GM23338 (cell line): ENCODE measurements at regions not wholly inside any gene's neighbourhood (a gene's known extent, or its start where the extent isn't known, plus 50 kb on each side); places are given as distances from the start of the nearest gene placed in this dataset.

Experiments used
- ATAC-seq: fragments of 200-7000 bp; cut with Tn5 transposase; 3 replicates; pipeline ENCODE4 v1.9.1; 2020
- DNase-seq: peaks from one replicate; pipeline ENCODE4 v3.0.0-alpha.2; 2015; ENCODE audit warnings: low spot score
- H2AFZ ChIP-seq: fragments of 200-600 bp; sonication (generic); 2 replicates; pipeline ENCODE4 v1.8.0; 2016; ENCODE audit warnings: antibody characterized with exemption, mild to moderate bottlenecking, moderate library complexity
- H3F3A ChIP-seq: fragments of 200-600 bp; sonication (generic); replicated peaks from 2 replicates; pipeline ENCODE4 v1.8.0; 2017; ENCODE audit warnings: antibody characterized with exemption, mixed run types, low read depth
- H3K27ac ChIP-seq: fragments of 200-600 bp; sonication (generic); 2 replicates; pipeline ENCODE4 v1.6.1; 2016; ENCODE audit warnings: low read depth
- H3K27me3 ChIP-seq: fragments of 200-600 bp; sonication (generic); 2 replicates; pipeline ENCODE4 v1.8.0; 2016; ENCODE audit warnings: mild to moderate bottlenecking, mixed run types, moderate library complexity; ENCODE audit not compliant: insufficient read depth
- H3K36me3 ChIP-seq: fragments of 200-600 bp; sonication (generic); 2 replicates; pipeline ENCODE4 v1.8.0; 2016; ENCODE audit warnings: mild to moderate bottlenecking; ENCODE audit not compliant: insufficient read depth
- H3K4me1 ChIP-seq: fragments of 200-600 bp; sonication (generic); 2 replicates; pipeline ENCODE4 v1.8.0; 2016; ENCODE audit warnings: mild to moderate bottlenecking, moderate library complexity; ENCODE audit not compliant: insufficient read depth
- H3K4me2 ChIP-seq: fragments of 200-600 bp; sonication (generic); 2 replicates; pipeline ENCODE4 v1.7.1; 2017; ENCODE audit warnings: mixed run types
- H3K4me3 ChIP-seq: fragments of 200-600 bp; sonication (generic); 2 replicates; pipeline ENCODE4 v1.6.1; 2016; ENCODE audit warnings: mixed run types
- H3K79me2 ChIP-seq: fragments of 200-600 bp; sonication (generic); replicated peaks from 2 replicates; pipeline ENCODE4 v1.8.0; 2017; ENCODE audit warnings: mild to moderate bottlenecking; ENCODE audit not compliant: insufficient read depth
- H3K9me2 ChIP-seq: fragments of 200-600 bp; sonication (generic); 2 replicates; pipeline ENCODE4 v1.8.0; 2017; ENCODE audit not compliant: insufficient read depth
- H4K20me1 ChIP-seq: fragments of 200-600 bp; sonication (generic); replicated peaks from 2 replicates; pipeline ENCODE4 v1.8.0; 2017; ENCODE audit warnings: mild to moderate bottlenecking; ENCODE audit not compliant: insufficient read depth
- H3K27ac Mint-ChIP-seq: 2 replicates; pipeline ENCODE4 v1.8.0; 2020; ENCODE audit warnings: inconsistent platforms, mild to moderate bottlenecking, moderate library complexity, mixed read lengths
- H3K27me3 Mint-ChIP-seq: 3 replicates; pipeline ENCODE4 v1.8.0; 2022; ENCODE audit warnings: low read depth, mild to moderate bottlenecking, moderate library complexity, mixed read lengths, inconsistent platforms; ENCODE audit not compliant: insufficient read depth, poor library complexity
- H3K36me3 Mint-ChIP-seq: 3 replicates; pipeline ENCODE4 v1.8.0; 2021; ENCODE audit warnings: low read depth, mild to moderate bottlenecking, inconsistent platforms, moderate library complexity, mixed read lengths
- H3K4me1 Mint-ChIP-seq: 3 replicates; pipeline ENCODE4 v1.8.0; 2020; ENCODE audit warnings: mild to moderate bottlenecking, inconsistent platforms, mixed read lengths
- H3K4me3 Mint-ChIP-seq: 3 replicates; pipeline ENCODE4 v1.8.0; 2021; ENCODE audit warnings: moderate library complexity, mild to moderate bottlenecking, inconsistent platforms, mixed read lengths
- H3K9me3 Mint-ChIP-seq: 3 replicates; pipeline ENCODE4 v1.8.0; 2020; ENCODE audit warnings: moderate library complexity, mild to moderate bottlenecking, inconsistent platforms, mixed read lengths
- CREB1 ChIP-seq: fragments of 250-450 bp; sonication (Bioruptor Pico); IDR thresholded peaks from 2 replicates; pipeline ENCODE4 v1.5.0; 2020; ENCODE audit warnings: low read depth, mild to moderate bottlenecking, moderate library complexity
- EZH2phosphoT487 ChIP-seq: fragments of 200-600 bp; sonication (generic); IDR thresholded peaks from one replicate; pipeline ENCODE4 v1.8.1; 2018; ENCODE audit warnings: antibody characterized with exemption; ENCODE audit not compliant: unreplicated experiment
- POLR2AphosphoS5 ChIP-seq: IDR thresholded peaks from 2 replicates; pipeline ENCODE4 v1.6.1; 2016; ENCODE audit warnings: antibody characterized with exemption, low read depth
- ZNF331 ChIP-seq: fragments of 250-450 bp; sonication (Bioruptor Pico); IDR thresholded peaks from 2 replicates; pipeline ENCODE4 v1.5.0; 2020; ENCODE audit warnings: low read depth, mild to moderate bottlenecking, moderate library complexity
- ZNF462 ChIP-seq: fragments of 250-450 bp; sonication (Bioruptor Pico); IDR thresholded peaks from 2 replicates; pipeline ENCODE4 v1.5.0; 2020; ENCODE audit warnings: mild to moderate bottlenecking, moderate library complexity
- TF ChIP-seq, protein P1 (sequence below): IDR thresholded peaks from one replicate; pipeline ENCODE4 v1.6.1; 2018; ENCODE audit warnings: antibody characterized with exemption; ENCODE audit not compliant: unreplicated experiment

GRCh38 chr9:80383331-80383730 is 811.6 kb downstream of the TLE4 start (continued):
- TF ChIP-seq, protein P1, sequence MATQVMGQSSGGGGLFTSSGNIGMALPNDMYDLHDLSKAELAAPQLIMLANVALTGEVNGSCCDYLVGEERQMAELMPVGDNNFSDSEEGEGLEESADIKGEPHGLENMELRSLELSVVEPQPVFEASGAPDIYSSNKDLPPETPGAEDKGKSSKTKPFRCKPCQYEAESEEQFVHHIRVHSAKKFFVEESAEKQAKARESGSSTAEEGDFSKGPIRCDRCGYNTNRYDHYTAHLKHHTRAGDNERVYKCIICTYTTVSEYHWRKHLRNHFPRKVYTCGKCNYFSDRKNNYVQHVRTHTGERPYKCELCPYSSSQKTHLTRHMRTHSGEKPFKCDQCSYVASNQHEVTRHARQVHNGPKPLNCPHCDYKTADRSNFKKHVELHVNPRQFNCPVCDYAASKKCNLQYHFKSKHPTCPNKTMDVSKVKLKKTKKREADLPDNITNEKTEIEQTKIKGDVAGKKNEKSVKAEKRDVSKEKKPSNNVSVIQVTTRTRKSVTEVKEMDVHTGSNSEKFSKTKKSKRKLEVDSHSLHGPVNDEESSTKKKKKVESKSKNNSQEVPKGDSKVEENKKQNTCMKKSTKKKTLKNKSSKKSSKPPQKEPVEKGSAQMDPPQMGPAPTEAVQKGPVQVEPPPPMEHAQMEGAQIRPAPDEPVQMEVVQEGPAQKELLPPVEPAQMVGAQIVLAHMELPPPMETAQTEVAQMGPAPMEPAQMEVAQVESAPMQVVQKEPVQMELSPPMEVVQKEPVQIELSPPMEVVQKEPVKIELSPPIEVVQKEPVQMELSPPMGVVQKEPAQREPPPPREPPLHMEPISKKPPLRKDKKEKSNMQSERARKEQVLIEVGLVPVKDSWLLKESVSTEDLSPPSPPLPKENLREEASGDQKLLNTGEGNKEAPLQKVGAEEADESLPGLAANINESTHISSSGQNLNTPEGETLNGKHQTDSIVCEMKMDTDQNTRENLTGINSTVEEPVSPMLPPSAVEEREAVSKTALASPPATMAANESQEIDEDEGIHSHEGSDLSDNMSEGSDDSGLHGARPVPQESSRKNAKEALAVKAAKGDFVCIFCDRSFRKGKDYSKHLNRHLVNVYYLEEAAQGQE: no peak

DNA sequence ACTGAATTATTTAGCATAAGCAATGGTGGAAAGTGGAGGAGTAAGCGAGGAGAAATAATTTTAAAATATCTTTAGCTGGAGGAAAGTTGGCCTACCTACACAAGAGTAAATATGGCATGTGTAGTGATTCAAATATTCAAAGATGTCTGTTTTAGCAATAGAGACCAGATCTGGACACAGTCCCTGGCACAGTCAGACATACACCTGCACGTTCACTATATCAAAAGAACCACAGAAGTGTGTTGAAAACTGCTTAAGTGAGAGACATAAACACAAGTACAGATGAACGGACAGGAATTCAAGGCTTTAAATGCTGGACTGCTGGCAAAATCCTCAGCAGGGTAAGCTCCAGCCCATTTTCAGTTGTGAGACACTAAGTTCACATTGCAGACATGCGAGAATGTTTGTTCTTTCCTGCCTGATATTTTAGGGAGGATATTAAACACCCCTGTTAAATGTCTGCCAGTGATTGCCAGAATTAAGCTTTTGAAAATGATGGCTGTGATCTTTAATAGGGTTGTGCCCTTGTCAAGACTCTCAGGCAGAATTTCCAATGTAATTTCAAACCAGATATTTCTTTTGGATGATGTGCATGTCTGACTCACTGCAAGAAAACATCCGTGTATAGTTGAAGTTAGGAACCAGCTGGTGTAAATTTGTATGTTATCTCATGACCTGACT is 810.6 kb downstream of the TLE4 start:
- Histone ChIP-seq H3F3A (no peaks in the 10 kb centered on the region), H3K9me2 (no peaks in the 10 kb centered on the region), H2AFZ (no peak overlapping the region), H4K20me1 (no peaks in the 10 kb centered on the region), H3K4me3 (no peak overlapping the region), H3K27me3 (no peaks in the 10 kb centered on the region), H3K36me3 (no peaks in the 10 kb centered on the region), H3K27ac (no peak overlapping the region), H3K4me2 (no peak overlapping the region), H3K4me1 (peaks cover 11% of the 10 kb centered on the region; the same call in 1 of the 2 replicates), H3K79me2 (no peaks in the 10 kb centered on the region)
- no peaks in the 10 kb centered on the region for H3K27me3 Mint-ChIP-seq
- DNase-seq (no peak), ATAC-seq (no peak)
- no peaks in the 10 kb centered on the region for H3K36me3 Mint-ChIP-seq
- TF ChIP-seq CREB1 (CRISPR knock-in tag) (no peak), ZNF331 (CRISPR knock-in tag) (no peak), POLR2AphosphoS5 (no peak), ZNF462 (CRISPR knock-in tag) (no peak), EZH2phosphoT487 (no peak)
- peaks cover 8% of the 10 kb centered on the region for H3K4me1 Mint-ChIP-seq
- H3K4me3 Mint-ChIP-seq: no peak overlapping the region
- H3K9me3 Mint-ChIP-seq: no peaks in the 10 kb centered on the region; the same call in 2 of the 3 replicates
- no peak overlapping the region for H3K27ac Mint-ChIP-seq
